GM12892 (cell line): ENCODE measurements at regions not wholly inside any gene's neighbourhood (a gene's known extent, or its start where the extent isn't known, plus 50 kb on each side); places are given as distances from the start of the nearest gene placed in this dataset.

ENCODE experiments used
- POLR2A ChIP-seq: IDR thresholded peaks from 2 replicates; pipeline ENCODE4 v1.6.1; 2011; ENCODE audit warnings: low read depth, low read length, control low read depth
- POLR2AphosphoS5 ChIP-seq: IDR thresholded peaks from 2 replicates; pipeline ENCODE4 v1.6.1; 2011; ENCODE audit warnings: low read depth, low read length, control low read depth
- TAF1 ChIP-seq: IDR thresholded peaks from 2 replicates; pipeline ENCODE4 v1.6.1; 2011; ENCODE audit warnings: low read depth, mild to moderate bottlenecking, control low read depth, low read length, borderline replicate concordance

DNA sequence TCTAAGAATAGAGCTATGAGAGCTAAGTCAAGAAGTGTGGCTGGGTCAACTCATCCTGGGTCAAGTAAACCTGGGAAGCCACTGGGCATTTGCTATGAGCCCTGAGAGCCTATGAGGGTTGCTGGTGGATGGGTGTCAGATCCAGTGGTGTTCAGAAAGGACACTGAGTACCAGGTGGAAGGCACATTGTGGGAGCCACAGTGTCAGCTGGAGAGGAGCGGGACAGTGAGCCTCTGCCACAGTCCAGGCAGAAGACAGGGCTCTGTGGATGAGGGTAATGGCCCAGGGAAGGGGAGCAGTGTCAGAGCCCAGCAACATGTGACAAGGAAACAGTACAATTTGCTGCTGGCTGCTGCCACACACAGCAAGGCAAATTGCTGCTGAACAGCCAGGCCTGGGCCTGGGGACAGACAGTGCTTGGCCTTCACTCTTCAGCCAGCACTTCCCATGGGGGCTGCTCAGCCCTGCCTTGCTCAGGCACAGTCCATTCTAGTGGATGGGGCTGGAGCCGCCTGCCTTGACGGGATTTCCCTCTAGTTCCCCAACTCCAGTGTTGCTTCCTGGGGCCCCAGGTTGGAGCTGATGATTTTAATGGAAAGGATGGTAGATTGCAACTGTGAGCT, 90.9 kb upstream of the CHST15 start:
- no peak for TF ChIP-seq POLR2AphosphoS5
- TF ChIP-seq POLR2A, result no peak
- TF ChIP-seq TAF1, result no peak
